ENCODE measurements at regions not wholly inside any gene's neighbourhood (a gene's known extent, or its start where the extent isn't known, plus 50 kb on each side); places are given as distances from the start of the nearest gene placed in this dataset.

- no TSS peak for BruUV-seq (replicated peaks)
- Histone ChIP-seq H3K4me1 (ENCODE audit: insufficient read depth, low read length, poor library complexity, severe bottlenecking) (no peaks in the 10 kb centered on the region), H3K36me3 (ENCODE audit: insufficient read depth, low read length, poor library complexity, severe bottlenecking) (no peaks in the 10 kb centered on the region), H3K27me3 (replicated peaks; ENCODE audit: insufficient read depth, low read depth, low read length, poor library complexity) (no peaks in the 10 kb centered on the region), H3K27ac (ENCODE audit: low read depth, low read length, poor library complexity, severe bottlenecking) (no peak overlapping the region), H3K4me3 (ENCODE audit: low read depth, low read length, poor library complexity, severe bottlenecking) (no peak overlapping the region), H3K9me3 (ENCODE audit: low read depth, low read length, poor library complexity, severe bottlenecking) (no peaks in the 10 kb centered on the region)
- no peak for TF ChIP-seq CTCF (conservative IDR thresholded peaks at IDR 0.05; ENCODE audit: low read depth, low read length)
- TF ChIP-seq EZH2 (IDR thresholded peaks at IDR 0.05; ENCODE audit: borderline replicate concordance, low read depth, low read length, poor library complexity, severe bottlenecking) = no peak
- DNase-seq (ENCODE audit: low spot score) = no peak
- POLR2A ChIA-PET (ENCODE audit: low non-redundant PET) = no interaction called here
- intact Hi-C loops (cut with micrococcal nuclease; ENCODE audit: unreplicated experiment) = no loop called here
- CTCF ChIA-PET = no interaction called here
These were observed 88.0 kb upstream of the ANKH start for GRCh38 chr5:14959399-14960119.

- no peaks in the 10 kb centered on the region for H3K9me3 ChIP-seq (ENCODE audit: low read depth, low read length, poor library complexity, severe bottlenecking)
- intact Hi-C loops (cut with micrococcal nuclease; ENCODE audit: unreplicated experiment) = no loop called here
- no peak overlapping the region for H3K4me3 ChIP-seq (ENCODE audit: low read depth, low read length, poor library complexity, severe bottlenecking)
- BruUV-seq (replicated peaks) = no TSS peak
- no peak overlapping the region for H3K27ac ChIP-seq (ENCODE audit: low read depth, low read length, poor library complexity, severe bottlenecking)
- DNase-seq (ENCODE audit: low spot score) = no peak
- no peaks in the 10 kb centered on the region for H3K4me1 ChIP-seq (ENCODE audit: insufficient read depth, low read length, poor library complexity, severe bottlenecking)
- no peaks in the 10 kb centered on the region for H3K27me3 ChIP-seq (replicated peaks; ENCODE audit: insufficient read depth, low read depth, low read length, poor library complexity)
- H3K36me3 ChIP-seq (ENCODE audit: insufficient read depth, low read length, poor library complexity, severe bottlenecking) = no peaks in the 10 kb centered on the region
- POLR2A ChIA-PET (ENCODE audit: low non-redundant PET) = no interaction called here
- TF ChIP-seq CTCF (conservative IDR thresholded peaks at IDR 0.05; ENCODE audit: low read depth, low read length) = no peak
- TF ChIP-seq EZH2 (IDR thresholded peaks at IDR 0.05; ENCODE audit: borderline replicate concordance, low read depth, low read length, poor library complexity, severe bottlenecking) = no peak
- CTCF ChIA-PET = no interaction called here
These were observed 86.6 kb upstream of the ANKH start for GRCh38 chr5:14958188-14958587.

DNA sequence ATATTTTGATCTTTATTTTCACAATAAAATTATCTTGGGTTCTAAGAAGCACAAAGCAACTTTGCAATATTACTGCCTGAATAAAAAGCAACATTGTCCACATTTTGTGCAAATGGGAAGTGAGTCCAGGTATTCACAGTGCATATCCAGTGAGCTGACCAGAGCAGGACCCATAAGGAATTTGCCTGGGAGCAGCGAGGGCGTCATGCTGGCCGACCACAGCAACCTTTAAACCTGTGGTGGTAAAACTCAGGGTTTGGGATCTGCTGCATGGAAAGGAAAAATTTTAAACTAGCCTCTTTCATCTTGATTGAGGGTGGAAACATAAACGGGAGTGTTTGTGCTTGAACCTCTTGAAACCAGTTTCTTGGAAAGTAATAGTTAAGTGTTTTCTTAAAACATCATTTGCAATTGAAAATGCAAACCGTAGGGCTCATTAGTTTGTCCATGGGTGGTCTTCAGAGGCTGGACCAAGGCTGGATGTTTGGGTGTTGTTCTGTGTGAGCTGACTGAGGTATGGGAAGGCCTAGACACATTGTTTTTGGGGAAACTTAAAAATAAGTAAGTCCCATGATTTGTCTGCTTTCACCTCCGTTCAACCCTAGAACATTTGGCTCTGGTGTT lies 85.0 kb upstream of the ANKH start:
- Histone ChIP-seq H3K27me3 (replicated peaks; ENCODE audit: insufficient read depth, low read depth, low read length, poor library complexity) (no peaks in the 10 kb centered on the region), H3K4me3 (ENCODE audit: low read depth, low read length, poor library complexity, severe bottlenecking) (no peak overlapping the region), H3K27ac (ENCODE audit: low read depth, low read length, poor library complexity, severe bottlenecking) (no peak overlapping the region), H3K4me1 (ENCODE audit: insufficient read depth, low read length, poor library complexity, severe bottlenecking) (no peaks in the 10 kb centered on the region), H3K36me3 (ENCODE audit: insufficient read depth, low read length, poor library complexity, severe bottlenecking) (no peaks in the 10 kb centered on the region), H3K9me3 (ENCODE audit: low read depth, low read length, poor library complexity, severe bottlenecking) (no peaks in the 10 kb centered on the region)
- BruUV-seq (replicated peaks) = no TSS peak
- intact Hi-C loops (cut with micrococcal nuclease; ENCODE audit: unreplicated experiment) = no loop called here
- ChIA-PET POLR2A (ENCODE audit: low non-redundant PET) (no interaction called here), CTCF (no interaction called here)
- DNase-seq (ENCODE audit: low spot score) = no peak
- TF ChIP-seq CTCF (conservative IDR thresholded peaks at IDR 0.05; ENCODE audit: low read depth, low read length) (no peak), EZH2 (IDR thresholded peaks at IDR 0.05; ENCODE audit: borderline replicate concordance, low read depth, low read length, poor library complexity, severe bottlenecking) (no peak)
